ENCODE measurements at regions not wholly inside any gene's neighbourhood (a gene's known extent, or its start where the extent isn't known, plus 50 kb on each side); places are given as distances from the start of the nearest gene placed in this dataset.

GRCh38 chr15:70430069-70430468 is 332.4 kb upstream of the TLE3 start:
- no peak for DNase-seq (ENCODE audit: low spot score)
- FAIRE-seq: no peak

- FAIRE-seq: no peak
- no peak for DNase-seq (ENCODE audit: low spot score)
Observed at GRCh38 chr15:70429056-70429722, 331.5 kb upstream of the TLE3 start.

DNA sequence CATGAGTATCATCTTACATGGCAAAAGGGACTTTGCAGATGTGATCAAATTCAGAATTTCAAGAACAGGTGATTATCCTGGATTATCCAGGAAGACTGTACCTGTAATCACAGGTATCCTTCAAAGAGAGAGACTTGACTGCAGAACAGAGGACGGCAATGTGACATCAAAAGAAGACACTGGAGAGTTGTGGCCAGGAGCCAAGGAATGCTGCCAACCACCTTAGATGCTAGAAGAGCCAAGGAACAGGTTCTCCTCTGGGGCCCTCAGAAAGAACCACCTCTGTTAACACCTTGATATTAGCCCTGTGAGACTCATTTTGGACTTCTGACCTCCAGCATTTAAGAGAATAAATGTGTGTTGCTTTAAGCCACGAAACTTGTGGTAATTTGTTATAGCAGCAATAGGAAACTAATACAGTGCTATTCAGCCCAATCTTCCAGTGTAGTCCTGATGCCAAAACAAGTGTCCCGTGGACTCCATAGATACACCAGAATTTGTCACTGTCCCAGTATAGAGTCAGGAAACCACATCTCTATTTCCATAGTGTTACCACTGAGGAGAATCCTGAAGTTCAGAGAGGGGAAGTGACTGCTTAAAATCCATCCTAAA is 330.6 kb upstream of the TLE3 start:
- FAIRE-seq (no peak), DNase-seq (ENCODE audit: low spot score) (no peak)

- FAIRE-seq (peak; percentile 42), DNase-seq (ENCODE audit: low spot score) (no peak)
Observed at GRCh38 chr15:70427167-70428120, 329.7 kb upstream of the TLE3 start.

DNA sequence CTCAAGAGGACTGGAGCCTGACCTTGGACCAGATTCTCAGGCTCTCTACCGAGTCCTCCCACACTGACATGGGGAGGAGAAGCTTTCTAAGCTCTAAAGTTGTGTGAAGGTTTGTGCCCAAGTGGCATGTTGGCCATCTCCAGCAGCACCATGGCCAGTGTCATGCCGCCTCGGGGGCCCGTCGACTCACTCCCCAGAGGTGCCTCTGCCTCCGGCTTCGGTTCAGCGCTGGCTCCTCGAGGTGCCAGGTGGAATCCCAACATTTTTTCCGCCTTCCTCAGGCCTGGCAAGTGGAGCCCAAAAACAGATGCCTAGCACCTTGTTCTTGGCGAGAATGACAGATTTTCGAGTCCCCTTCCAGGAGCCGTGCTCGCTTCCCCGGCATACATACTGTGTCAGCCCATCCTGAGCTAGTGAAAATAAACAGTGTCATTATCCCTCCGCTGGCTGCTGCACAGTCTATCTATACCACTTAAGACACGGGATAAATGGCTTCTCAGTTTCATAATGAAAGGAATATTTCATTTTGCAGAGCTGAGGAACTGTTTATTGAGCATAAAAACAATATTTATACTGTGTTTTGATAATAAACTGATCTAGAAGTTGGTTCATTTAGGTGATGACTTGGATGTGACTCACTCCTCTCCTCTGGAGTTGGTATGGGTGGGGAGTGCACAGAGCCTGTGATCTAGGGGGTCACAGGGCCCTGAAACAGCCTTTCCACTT is 328.5 kb upstream of the TLE3 start:
- FAIRE-seq: peak; percentile 65
- DNase-seq (ENCODE audit: low spot score): no peak

DNA sequence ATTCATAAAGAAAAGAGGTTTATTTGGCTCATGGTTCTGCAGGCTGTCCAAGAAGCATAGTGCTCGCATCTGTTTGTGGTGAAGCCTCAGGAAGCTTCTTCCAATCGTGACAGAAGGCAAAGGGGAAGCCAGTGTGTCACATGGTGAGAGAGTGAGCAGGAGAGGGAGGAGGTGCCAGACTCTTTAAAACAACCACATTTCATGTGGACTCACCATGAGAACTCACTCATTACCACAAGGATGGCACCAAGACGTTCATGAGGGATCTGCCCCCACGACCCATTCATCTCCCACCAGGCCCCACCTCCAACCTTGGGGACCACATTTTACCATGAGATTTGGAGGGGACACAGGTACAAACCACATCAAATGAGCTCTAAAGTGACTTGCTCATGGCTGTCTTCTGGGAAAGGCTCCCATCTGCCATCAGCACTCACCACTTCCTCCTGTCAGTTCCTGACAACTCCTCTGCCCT is 327.3 kb upstream of the TLE3 start:
- FAIRE-seq (no peak), DNase-seq (ENCODE audit: low spot score) (no peak)

DNA sequence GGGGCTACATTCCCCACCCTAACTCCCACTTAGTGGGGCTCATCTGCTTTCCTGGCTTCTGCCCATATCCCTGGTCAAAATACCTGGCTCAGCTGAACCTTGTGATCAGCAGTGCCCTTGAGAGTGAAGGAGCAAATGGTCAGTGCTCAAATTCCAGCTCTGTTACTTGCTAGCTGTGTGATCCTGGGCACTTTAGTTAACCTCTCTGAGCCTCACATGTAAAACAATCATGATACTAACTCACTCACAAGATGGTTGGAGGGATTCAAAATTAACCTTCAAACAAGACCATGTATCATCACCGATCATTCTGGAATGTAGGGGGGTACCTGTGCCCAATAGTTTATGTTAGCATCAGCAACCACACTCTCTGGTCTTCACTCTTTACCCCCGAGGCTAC is 325.6 kb upstream of the TLE3 start:
- FAIRE-seq (no peak), DNase-seq (ENCODE audit: low spot score) (no peak)

GRCh38 chr15:70422342-70422741 is 324.6 kb upstream of the TLE3 start:
- DNase-seq (ENCODE audit: low spot score) (no peak), FAIRE-seq (no peak)

GRCh38 chr15:70420948-70421482 is 323.3 kb upstream of the TLE3 start:
- no peak for DNase-seq (ENCODE audit: low spot score)
- no peak for FAIRE-seq

DNA sequence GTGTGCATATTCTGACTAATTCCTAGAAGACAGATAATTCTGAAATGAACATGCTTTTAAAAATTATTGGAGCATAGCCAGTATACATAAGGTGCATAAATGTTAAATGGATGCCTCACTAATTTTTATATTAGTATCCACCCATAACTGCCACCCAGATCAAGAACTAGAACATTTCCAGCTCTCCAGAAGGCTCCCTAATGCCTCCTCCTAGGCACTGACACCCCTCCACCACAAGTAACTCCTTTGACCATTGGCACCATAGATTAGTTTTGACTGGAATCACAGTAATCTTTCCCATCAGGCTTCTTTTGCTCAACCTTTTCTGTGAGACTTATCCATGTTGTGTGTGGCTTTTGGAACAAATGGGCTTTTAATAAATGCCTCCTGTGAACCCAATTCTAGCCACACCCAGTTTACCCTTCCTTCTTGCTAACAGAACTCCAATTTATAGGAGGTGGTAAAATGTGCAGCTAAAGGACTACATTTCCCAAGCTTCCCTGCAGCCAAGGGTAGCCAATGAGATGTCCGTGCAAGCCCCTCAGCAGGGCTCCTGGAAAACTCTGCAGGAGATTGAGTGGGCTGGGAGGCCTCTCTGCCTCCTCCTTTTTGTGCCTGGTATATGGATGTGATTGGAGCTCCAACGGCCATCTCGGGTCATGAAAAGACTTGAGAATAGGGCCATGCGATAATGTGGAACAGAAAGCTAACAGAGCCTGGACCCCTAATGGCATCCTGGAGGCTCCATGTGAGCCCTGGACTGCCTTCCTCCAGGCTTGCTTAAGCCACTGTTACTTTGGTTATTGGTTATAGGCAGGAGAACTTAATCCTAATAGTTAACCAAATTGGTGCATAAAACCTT is 322.6 kb upstream of the TLE3 start:
- FAIRE-seq (no peak), DNase-seq (ENCODE audit: low spot score) (no peak)

- FAIRE-seq (no peak), DNase-seq (ENCODE audit: low spot score) (no peak)
Observed at GRCh38 chr15:70418943-70419342, 321.2 kb upstream of the TLE3 start.

GRCh38 chr15:70417535-70417934 is 319.8 kb upstream of the TLE3 start:
- FAIRE-seq (peak; percentile 5), DNase-seq (ENCODE audit: low spot score) (no peak)

GRCh38 chr15:70416829-70417228 is 319.1 kb upstream of the TLE3 start:
- no peak for DNase-seq (ENCODE audit: low spot score)
- FAIRE-seq: no peak

- DNase-seq (ENCODE audit: low spot score): no peak
- no peak for FAIRE-seq
Observed at GRCh38 chr15:70415398-70415797, 317.7 kb upstream of the TLE3 start.

GRCh38 chr15:70414626-70415025 is 316.9 kb upstream of the TLE3 start:
- no peak for FAIRE-seq
- no peak for DNase-seq (ENCODE audit: low spot score)

GRCh38 chr15:70412794-70413193 is 315.1 kb upstream of the TLE3 start:
- DNase-seq (ENCODE audit: low spot score) (no peak), FAIRE-seq (no peak)

GRCh38 chr15:70411143-70411863 is 313.6 kb upstream of the TLE3 start:
- FAIRE-seq (no peak), DNase-seq (ENCODE audit: low spot score) (no peak)

DNA sequence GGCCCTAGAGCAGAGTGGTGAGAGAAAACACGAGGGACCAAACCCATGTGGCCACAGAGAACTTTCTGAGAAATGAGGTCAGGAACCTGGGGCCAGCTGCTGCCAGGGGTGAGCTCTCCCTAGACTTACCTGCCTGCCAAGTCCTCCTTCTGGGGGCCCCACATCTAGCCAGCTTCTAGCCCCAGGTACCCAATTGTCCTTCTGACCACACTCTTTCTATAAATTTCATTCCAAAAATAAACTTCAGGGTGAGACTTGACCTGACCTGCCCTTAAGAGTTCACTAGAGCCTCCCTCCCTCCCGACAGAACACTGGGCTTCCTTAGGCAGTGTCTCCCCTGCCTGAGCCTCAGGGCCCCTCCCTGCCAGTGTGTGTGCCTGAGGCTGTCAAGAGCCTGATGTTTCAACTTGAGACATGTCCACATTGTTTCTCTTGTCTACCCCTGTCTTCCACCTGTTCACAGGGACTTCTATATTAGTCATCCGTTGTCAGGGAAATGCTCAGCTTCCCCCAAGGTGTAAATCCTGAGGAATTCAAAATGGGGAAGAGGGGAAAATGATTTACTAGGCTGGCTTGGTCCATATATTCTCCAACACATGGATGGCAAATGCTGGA is 312.8 kb upstream of the TLE3 start:
- no peak for DNase-seq (ENCODE audit: low spot score)

GRCh38 chr15:70409388-70409787 is 311.7 kb upstream of the TLE3 start:
- DNase-seq (ENCODE audit: low spot score) (no peak), FAIRE-seq (no peak)

More for the DNA sequence above, 312.8 kb upstream of the TLE3 start:
- FAIRE-seq: no peak
